GM19328 (cell line): ENCODE measurements at regions not wholly inside any gene's neighbourhood (a gene's known extent, or its start where the extent isn't known, plus 50 kb on each side); places are given as distances from the start of the nearest gene placed in this dataset.
"Not testable (repeated sequence)": the region's sequence is repeated elsewhere in the genome, so short reads cannot be mapped to it uniquely, and the experiment has no call there.

Experiments used
- ATAC-seq: cut with Tn5 transposase; IDR thresholded peaks from one replicate; pipeline ENCODE4 v1.9.1; 2021; ENCODE audit warnings: mild to moderate bottlenecking, moderate library complexity; ENCODE audit not compliant: unreplicated experiment

- ATAC-seq = no peak
Observed at GRCh38 chrX:13223868-13224567, 95.8 kb downstream of the ATXN3L start.

DNA sequence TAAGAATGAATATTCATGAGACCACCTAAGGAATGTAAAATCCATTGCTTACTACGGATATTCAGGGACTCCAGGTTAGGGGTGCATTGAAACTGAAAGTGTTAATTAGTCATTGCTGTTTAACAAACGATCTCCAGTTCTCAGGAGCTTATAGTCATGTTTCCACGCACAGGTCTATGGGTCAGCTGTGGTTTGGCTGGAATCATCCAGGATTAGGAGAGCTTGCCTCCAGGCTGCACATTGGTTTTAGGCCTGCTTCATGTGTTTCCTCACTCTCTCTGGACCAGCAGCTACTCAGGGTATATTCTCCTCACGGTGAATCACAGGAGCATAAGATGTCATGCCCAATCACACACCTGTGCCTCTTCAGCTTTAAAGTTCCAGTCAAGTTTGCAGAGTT is 98.9 kb downstream of the ATXN3L start:
- ATAC-seq = no peak

DNA sequence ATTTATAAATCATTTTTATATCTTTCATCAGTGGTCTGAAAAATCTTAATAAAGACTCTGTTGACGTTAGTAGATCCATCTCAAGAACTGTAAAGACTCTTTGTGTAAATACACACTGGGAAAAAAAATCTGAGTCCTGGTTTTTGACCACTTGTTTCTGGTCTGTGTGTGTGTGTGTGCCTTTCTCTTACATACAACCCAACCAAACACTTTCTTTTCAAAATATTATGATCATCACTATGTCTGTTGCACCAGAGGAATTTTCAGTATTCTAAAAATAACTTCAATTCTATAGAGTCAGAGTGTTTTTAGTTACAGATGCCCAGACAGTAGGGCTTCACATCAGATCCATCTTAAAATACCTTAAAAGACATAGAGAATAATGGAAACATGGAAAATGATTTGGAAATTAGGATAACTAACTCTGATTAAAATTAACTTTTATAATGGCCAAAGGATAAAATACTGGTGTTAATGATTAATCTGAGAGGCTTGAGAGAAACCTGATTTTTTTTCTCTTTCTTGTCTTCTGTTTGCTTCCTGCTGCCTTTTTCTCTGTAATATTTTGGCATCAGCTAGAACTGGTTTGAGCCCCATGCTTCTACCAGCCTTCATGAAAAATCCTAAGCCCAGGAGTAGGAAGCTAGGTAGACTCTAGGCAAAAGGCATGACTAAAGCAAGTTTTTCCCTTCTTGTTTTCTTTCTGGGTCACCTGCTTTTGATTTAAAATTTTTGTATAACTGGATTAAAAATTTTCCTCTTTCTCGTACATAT is 99.7 kb downstream of the ATXN3L start:
- ATAC-seq = no peak

DNA sequence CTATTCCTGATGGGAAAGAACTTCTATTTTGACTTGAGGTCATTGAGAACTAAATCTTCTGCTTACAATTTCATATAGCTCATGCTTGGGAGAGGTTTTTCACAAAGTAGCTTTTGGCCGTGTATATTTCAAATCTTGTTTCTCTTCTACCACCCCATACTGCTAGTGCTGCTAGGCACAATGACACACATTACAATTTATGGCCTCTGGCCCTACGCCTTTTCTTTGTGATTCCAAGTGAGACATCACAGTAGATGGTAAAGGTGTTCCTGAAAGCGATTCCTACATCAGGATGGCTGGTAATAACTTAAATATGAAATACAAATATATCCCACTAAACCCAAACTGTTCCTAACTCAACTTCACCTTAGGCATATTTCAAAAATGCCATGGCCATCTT is 101.1 kb downstream of the ATXN3L start:
- ATAC-seq = no peak

GRCh38 chrX:13216139-13216538 is 103.7 kb downstream of the ATXN3L start:
- ATAC-seq = no peak

DNA sequence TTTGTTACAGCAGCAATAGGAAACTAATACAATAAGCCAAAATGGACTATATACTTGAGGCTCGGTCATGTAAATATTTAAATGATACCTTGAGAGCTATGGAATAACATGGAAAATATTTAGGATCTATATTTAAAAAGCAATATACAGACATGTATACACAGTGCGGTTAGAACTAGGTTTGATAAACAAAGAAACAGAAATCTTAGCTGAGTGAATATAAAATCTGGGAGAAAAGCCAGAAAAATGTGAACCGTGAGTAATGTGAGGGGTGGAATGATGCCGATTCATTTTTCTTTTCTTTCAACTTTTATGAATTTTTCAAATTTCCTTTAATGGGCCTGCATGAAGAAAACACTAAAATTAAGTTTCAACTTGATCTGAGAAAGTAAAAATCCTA is 104.1 kb downstream of the ATXN3L start:
- no peak for ATAC-seq

- ATAC-seq = no peak
Observed at GRCh38 chrX:13212191-13212651, 107.6 kb downstream of the ATXN3L start.

DNA sequence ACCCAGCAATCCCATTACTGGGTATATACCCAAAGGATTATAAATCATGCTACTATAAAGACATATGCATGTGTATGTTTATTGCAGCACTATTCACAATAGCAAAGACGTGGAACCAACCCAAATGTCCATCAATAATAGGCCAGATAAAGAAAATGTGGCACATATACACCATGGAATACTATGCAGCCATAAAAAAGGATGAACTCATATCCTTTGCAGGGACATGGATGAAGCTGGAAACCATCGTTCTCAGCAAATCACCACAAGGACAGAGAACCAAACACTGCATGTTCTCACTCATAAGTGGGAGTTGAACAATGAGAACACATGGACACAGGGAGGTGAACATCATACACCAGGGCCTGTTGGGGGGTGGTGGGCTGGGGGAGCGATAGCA is 109.7 kb downstream of the ATXN3L start:
- ATAC-seq = not testable (repeated sequence)

GRCh38 chrX:13209704-13210103 is 110.1 kb downstream of the ATXN3L start:
- not testable (repeated sequence) for ATAC-seq

- no peak for ATAC-seq
Observed at GRCh38 chrX:13208281-13208935, 111.4 kb downstream of the ATXN3L start.

DNA sequence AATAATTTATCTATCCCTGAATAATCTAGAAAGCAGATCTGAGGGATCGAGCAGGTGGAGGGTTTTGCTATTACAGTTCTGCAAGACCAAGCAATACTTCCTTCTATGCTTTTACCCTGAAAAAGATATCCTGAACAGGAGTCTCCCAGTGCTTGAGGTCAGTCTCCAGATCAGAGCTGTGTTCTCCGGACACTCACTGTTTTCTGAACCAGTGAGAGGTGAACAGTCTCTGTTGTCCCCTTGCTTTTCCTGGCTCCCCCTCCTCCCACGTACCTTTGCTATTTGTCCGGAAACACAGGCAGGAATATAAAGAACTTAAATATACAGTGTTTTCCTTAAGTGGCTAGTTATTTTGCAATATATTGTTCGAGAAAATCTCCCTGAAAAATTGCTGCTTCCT is 116.6 kb downstream of the ATXN3L start:
- no peak for ATAC-seq

- no peak for ATAC-seq
Observed at GRCh38 chrX:13201605-13202219, 118.1 kb downstream of the ATXN3L start.

- no peak for ATAC-seq
Observed at GRCh38 chrX:13200398-13200797, 119.5 kb downstream of the ATXN3L start.

GRCh38 chrX:13198762-13199064 is 121.1 kb downstream of the ATXN3L start:
- no peak for ATAC-seq

DNA sequence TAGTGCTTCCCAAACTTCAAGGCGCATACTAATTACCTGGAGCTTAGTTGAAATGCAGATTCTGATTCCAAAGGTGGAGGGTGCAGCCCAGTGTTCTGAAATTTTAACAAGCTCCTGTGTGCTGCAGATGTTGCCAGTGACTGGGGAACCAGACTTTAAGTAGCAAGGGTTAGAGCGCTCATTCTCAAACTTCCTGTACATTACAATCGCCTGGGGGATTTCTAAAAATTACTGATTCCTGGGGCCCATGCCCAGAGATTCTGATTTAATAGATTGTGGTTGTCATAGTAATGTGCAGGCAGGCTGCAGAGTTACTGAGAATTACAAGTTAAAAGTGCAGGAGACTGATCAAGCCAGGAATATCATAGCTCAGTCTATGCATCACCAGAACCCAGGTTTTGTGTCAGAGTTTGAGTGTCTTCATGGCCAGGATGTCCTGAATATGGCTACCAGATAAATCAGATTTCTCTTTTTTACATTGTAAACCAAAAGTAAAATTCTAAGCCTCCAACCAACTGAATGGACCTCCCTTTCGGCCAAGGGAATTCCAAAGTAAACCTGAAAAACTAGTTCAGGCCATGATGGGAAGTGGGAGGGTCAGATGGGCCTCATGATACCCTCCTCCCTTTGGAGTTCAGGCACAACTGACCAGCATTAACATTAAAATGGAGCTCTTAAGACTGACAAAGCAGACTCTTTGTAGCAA is 121.6 kb downstream of the ATXN3L start:
- ATAC-seq = no peak

- no peak for ATAC-seq
Observed at GRCh38 chrX:13196782-13197181, 123.1 kb downstream of the ATXN3L start.

DNA sequence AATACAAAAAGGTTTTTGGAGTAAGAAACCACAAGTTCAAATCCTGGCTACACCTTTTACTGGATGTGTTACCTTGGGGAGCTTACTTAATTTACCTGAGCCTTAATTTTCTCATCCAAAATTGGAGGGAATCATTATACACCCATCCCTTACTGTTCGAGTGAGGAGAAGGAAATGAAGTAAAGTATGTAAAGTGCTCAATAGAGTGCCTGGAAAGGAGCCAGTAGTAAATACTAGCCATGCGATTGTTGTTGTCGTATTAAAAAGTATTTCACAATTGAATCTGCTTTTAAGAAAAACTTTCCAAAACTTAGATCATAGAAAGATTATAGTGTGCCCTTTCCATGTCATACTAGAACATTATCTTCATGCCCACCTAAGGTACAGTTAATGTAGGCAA is 124.5 kb downstream of the ATXN3L start:
- no peak for ATAC-seq

GRCh38 chrX:13194291-13195103 is 125.4 kb downstream of the ATXN3L start:
- ATAC-seq = no peak

- ATAC-seq = no peak
Observed at GRCh38 chrX:13190051-13190450, 129.8 kb downstream of the ATXN3L start.

DNA sequence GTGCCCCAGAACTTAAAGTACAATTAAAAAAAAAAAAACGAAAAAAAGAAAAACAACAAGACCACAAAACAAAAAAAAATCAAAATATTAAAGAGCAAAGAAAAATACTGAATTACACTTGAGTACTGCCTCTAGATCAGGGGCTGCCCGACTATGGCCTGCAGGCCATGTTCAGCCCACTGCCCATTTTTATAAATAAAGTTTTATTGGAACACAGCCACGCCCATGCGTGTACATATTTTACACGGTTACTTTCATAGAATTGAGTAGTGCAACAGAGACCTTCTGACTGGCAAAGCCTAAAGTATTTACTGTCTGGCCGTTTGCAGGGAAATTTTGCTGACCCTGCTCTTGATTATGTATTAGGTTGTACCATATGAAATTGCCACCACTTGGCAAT is 130.5 kb downstream of the ATXN3L start:
- ATAC-seq = no peak
